D721Med (cell line): ENCODE measurements at regions not wholly inside any gene's neighbourhood (a gene's known extent, or its start where the extent isn't known, plus 50 kb on each side); places are given as distances from the start of the nearest gene placed in this dataset.

ENCODE experiments used
- DNase-seq: peaks from one replicate; pipeline ENCODE4 v3.0.0; 2011; ENCODE audit warnings: low spot score; ENCODE audit not compliant: insufficient read length
- FAIRE-seq: peaks from 2 replicates; lab custom pipeline; 2011; peaks lifted over from hg19 to GRCh38; lab: Jason Lieb, UNC
- TF ChIP-seq, protein P1 (sequence below): IDR thresholded peaks from 2 replicates; pipeline ENCODE4 v1.5.1; 2012; ENCODE audit warnings: mild to moderate bottlenecking, control low read depth; ENCODE audit not compliant: insufficient read depth; ENCODE audit errors: missing control alignments

DNA sequence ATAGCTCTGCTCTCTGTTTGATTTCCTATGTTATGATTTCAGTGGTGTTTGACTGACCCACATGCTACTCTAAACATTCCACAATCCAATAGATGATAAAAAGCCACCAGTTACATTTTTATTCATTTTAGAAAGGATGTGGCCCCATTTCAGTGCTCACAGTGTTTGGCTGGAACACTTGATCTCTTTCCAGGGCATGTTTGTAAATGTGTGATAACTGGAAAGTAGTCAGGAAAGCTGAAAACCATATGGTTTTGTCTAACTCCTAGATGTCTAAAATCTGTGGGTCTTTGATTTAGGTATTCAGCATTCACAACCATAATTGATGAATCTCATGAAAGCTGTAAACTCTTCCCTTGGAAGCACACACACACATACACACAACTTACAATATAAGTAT is 904.9 kb upstream of the AGA start:
- DNase-seq (no peak), FAIRE-seq (no peak)
- TF ChIP-seq, protein P1, sequence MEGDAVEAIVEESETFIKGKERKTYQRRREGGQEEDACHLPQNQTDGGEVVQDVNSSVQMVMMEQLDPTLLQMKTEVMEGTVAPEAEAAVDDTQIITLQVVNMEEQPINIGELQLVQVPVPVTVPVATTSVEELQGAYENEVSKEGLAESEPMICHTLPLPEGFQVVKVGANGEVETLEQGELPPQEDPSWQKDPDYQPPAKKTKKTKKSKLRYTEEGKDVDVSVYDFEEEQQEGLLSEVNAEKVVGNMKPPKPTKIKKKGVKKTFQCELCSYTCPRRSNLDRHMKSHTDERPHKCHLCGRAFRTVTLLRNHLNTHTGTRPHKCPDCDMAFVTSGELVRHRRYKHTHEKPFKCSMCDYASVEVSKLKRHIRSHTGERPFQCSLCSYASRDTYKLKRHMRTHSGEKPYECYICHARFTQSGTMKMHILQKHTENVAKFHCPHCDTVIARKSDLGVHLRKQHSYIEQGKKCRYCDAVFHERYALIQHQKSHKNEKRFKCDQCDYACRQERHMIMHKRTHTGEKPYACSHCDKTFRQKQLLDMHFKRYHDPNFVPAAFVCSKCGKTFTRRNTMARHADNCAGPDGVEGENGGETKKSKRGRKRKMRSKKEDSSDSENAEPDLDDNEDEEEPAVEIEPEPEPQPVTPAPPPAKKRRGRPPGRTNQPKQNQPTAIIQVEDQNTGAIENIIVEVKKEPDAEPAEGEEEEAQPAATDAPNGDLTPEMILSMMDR, result no peak

GRCh38 chr4:178349601-178350000 is 907.4 kb upstream of the AGA start:
- DNase-seq (no peak), FAIRE-seq (no peak)
- TF ChIP-seq, protein P1, result no peak

DNA sequence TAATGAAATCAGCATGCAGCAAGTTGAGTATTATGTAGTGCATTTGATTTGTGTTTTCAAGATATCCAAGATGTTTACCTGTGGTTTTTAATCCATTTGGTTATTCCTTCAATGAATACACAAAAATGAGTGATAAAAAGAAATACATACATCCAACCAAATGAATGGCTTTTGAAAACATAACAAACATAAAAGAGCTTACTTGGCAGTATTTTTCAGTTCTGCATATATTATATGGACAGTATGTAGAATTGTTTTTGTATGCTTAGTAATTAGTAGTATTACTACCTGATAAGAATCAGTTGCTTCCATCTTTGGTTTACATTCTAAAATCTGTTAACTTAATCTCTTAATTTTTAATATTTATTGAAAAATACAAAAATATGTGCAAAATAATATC is 908.9 kb upstream of the AGA start:
- FAIRE-seq (no peak), DNase-seq (no peak)
- TF ChIP-seq, protein P1, result no peak

DNA sequence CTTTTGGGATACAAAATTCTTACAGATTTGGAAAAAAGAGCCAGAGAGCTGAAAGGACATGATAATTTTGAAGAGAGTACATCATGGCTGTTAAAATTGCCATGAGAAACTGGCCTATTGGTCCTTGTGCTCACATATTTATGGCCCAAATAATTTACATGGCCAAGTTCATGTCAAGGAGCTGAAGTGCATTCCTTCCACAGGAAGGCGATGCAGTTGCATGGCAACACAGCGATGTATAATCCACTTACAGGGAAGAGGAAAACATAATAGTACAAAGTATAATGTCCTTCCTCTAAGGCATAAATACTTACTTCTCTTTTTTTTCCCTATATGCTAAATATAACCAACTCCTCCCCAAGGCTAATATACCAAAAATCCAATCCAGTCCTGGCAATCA is 914.5 kb upstream of the AGA start:
- FAIRE-seq (no peak), DNase-seq (no peak)

DNA sequence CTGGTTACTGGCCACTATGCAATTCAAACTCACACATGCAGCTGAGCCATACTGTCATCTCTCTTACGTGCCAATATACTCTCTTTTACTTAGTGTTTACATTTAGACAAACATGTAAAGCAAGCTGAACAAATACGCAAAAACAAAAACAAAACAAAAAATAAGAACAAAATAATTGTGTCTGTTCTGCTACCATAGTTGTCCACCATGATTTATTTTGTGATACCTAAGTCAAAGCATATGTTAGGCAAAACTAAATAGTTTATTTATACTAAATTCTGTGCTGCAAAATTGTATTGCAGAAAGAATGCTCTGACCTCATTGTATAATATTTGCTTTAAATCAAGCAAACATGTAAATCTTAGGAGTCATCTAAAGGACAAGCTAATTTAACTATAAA is 943.2 kb upstream of the AGA start:
- DNase-seq (no peak), FAIRE-seq (no peak)
- TF ChIP-seq, protein P1, result no peak

More for the DNA sequence above, 914.5 kb upstream of the AGA start:
- TF ChIP-seq, protein P1, result no peak

DNA sequence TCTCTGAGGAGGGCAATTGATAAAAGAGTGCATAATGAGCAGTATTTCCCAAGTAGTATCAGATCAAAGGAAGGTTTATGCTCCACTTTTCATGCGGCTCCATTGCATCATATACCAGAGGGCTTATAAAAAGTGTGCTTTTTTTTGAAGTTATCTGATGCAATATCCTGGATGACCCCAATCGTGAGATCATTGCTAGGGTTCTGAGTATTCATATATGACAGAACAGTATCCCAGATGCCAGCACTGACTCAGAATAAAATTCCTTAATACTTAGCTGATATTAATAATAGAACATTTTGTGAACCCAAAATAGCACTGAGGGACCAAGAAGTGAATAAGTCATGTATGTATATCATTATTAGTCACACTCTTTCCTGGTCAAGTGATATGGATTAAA is 945.5 kb upstream of the AGA start:
- TF ChIP-seq, protein P1, result no peak
- FAIRE-seq (no peak), DNase-seq (no peak)

- FAIRE-seq (no peak), DNase-seq (no peak)
- TF ChIP-seq, protein P1, result no peak
These were observed 953.6 kb upstream of the AGA start for GRCh38 chr4:178395798-178396197.
